ENCODE measurements at regions not wholly inside any gene's neighbourhood (a gene's known extent, or its start where the extent isn't known, plus 50 kb on each side); places are given as distances from the start of the nearest gene placed in this dataset.

DNA sequence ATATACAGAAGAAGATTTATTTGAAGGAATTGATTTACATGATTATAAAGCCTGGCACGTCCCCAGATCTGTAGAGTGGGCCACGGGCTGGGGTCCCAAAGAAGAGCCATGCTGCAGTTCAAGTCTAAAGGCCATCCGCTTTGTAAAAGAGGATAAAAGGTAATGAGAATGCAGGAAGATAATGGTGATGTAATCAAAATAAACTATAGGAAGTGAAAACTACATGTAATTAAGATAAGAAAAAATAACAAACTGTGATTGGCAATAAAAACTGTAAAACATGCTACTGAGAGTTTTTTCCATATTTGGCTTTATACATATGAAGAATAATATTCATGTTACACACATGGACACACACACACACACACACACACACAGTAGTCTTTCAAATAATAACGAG, 59.0 kb upstream of the TMEFF2 start:
- no peak for DNase-seq

DNA sequence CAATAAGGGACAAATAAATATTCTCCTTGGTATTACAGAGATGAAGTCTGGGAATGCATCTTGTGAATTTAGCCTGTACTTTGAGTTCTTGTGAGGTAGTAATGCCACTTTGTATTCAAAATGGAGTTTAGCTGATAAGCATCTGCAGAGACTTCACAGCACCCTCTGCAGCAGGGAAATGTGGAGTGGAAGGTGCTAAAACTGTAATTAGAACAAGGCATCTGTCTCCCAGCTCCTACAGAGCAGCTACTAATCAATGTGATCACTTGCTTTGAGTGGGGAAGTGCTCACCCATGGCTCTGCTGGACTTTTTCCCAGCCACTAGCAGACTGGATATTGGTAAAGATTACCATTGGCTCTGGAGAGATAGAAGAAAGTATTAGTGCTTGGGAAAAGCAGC, 56.2 kb upstream of the TMEFF2 start:
- DNase-seq, result no peak

DNA sequence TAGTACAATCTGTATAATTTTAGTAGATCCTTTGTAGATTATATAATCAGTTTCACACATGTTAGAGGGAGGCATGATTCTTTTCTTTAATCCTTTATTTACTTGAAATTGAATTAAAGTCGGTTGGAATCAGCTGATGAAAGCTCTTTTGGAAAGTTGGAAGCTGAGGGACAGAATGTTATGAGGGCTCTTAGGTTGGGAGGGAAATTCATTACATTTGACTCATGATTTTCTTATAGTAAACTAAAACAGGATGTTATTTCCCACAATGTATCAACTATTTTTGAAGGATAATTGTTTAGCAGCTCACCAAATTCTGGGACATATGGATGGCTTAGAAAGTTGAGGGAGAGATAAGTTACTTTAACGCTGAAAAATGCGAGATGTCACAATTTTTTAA, 52.7 kb upstream of the TMEFF2 start:
- DNase-seq, result no peak

DNA sequence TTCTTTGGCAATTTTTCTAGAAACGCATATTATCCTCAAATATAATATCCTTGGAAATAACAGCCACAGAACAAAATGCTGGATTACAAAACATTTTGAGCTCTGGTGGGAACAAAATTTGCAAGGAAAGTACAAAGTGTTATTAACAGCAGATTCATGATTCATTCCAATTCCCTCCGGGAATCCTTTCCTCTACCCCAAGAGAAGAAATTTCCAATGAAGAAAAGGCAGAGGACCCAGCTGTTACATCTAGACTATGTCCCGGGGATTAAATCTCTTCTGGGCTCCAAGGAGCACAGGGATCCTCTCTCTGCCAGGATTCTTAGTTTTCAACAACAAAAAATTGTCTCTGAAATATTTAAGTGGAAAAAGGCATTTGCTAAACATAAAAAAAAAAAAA, 51.6 kb upstream of the TMEFF2 start:
- no peak for DNase-seq

DNA sequence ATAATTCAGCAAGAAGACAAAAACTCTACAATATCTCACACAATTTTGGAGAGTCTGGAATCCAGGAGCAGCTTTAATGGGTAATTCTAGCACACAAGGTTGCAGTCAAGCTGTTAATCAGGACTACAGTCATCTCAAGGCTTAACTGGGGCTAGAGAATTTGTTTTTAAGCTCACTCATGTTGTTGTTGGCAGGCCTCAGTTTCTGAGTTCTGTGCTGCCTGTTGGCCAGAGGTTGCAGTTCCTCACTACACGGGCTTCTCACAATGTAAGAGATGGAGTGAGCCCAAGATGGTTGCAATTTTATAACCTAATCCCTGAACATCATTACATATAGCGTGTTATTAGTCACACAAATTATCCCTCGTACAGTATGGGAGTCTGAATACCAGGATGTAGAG, 50.6 kb upstream of the TMEFF2 start:
- no peak for DNase-seq
